SK-N-MC (cell line): ENCODE measurements at regions not wholly inside any gene's neighbourhood (a gene's known extent, or its start where the extent isn't known, plus 50 kb on each side); places are given as distances from the start of the nearest gene placed in this dataset.

ENCODE experiments used
- EZH2 ChIP-seq: fragments of 200-600 bp; sonication (generic); IDR thresholded peaks from one replicate; pipeline ENCODE4 v1.6.1; 2017; ENCODE audit warnings: antibody characterized with exemption
- FOXP2 ChIP-seq: optimal IDR thresholded peaks from 2 replicates; pipeline ENCODE3; 2011; ENCODE audit warnings: mild to moderate bottlenecking, moderate library complexity; ENCODE audit not compliant: insufficient read depth; ENCODE audit errors: extremely low read length, control extremely low read depth
- POLR2AphosphoS5 ChIP-seq: IDR thresholded peaks from 2 replicates; pipeline ENCODE4 v1.6.1; 2012; ENCODE audit warnings: mild to moderate bottlenecking, low read depth, low read length, borderline replicate concordance

DNA sequence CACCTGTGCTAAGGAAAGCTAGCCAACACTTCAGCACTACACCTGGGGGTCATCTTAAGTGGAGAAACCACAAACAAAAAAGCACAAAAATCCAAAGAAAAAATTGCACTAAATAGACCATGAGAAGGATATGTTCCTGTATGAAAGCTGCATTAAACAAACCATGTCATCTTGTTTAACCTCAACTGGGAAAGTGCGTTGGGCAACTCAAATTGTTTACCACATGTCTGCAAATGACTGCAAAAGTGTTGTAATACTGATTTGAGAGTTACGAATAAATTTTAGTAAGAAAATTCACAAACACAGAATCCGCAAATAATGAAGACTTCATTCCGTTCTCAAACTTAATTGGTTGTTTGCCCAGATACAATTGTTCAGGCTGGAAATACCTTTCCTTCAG is 111.9 kb upstream of the EGFR start:
- no peak for TF ChIP-seq POLR2AphosphoS5
- TF ChIP-seq EZH2 = no peak
- TF ChIP-seq FOXP2 = no peak
